ENCODE measurements at regions not wholly inside any gene's neighbourhood (a gene's known extent, or its start where the extent isn't known, plus 50 kb on each side); places are given as distances from the start of the nearest gene placed in this dataset.

DNA sequence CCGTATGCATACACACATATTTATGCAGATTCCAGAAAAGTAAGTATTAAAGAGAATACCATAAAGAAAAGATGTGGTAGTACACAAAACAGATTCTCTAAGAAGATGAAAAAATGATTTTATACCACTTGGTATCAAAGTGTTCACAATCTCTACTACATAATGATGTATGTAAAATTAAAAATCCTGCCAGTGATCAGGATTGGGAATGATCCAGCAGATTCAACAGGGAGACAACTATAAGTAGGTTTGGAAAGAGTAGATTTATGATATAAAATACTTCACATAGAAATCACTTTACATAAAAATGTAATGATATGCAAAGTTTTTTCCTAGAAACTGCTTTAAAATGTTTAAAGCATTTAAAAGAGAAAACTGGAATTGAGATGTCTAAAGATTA, 447.0 kb downstream of the CNTNAP4 start:
- no peak for DNase-seq (ENCODE audit: low read depth)

DNA sequence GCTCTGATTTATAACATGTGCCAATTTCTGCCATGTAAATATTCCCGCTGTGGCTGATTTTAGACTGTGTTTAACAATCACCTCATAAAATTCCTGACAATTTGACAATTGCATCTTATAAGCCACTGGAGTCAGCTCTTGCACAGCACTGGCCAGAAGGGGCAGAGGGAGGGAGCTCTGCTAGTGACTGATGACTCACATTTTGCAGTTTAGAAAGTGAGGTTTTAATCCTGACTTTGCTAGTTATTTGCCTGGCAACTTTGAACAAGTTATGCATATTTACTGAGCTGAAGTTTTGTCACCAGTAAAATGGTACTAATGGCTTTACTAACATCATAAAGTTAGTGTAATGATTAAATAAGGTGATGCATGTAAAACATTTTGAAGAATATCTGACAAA, 452.3 kb downstream of the CNTNAP4 start:
- peak; percentile 4 for DNase-seq (ENCODE audit: low read depth)

DNA sequence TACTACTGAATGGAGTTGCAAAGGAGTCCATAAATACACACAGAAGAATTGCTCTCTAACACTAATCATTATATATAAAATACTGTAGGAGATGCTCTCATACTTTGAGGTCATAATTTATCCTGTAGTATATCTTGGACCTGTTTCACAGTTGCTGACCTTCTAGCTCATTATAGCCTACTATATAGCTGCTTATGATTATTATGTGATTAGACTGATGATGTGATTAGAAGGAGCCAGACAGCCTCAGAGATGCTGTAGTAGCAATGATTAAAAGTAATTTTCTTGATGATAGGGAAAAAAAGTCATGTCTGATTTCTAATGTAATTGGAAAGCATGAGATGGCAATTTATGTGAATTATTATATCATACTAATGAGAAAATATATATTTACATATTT, 455.7 kb downstream of the CNTNAP4 start:
- no peak for DNase-seq (ENCODE audit: low read depth)

DNA sequence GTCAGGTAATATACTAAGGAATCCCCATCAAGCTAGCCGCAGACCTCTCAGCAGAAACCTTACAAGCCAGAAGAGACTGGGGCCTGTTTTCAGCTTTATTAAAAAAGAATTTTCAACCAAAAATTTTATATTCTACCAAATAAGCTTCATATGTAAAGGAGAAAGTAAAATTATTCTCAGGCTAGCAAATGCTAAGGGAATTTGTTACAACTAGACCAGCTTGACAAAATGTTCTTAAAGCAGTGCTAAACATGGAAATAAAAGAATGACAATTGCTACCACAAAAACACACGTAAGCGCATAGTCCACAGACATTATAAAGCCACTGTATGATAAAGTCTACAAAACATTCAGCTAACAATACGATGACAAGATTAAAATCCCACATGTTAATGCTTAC, 449.4 kb upstream of the MON1B start:
- DNase-seq (ENCODE audit: low read depth), result no peak

DNA sequence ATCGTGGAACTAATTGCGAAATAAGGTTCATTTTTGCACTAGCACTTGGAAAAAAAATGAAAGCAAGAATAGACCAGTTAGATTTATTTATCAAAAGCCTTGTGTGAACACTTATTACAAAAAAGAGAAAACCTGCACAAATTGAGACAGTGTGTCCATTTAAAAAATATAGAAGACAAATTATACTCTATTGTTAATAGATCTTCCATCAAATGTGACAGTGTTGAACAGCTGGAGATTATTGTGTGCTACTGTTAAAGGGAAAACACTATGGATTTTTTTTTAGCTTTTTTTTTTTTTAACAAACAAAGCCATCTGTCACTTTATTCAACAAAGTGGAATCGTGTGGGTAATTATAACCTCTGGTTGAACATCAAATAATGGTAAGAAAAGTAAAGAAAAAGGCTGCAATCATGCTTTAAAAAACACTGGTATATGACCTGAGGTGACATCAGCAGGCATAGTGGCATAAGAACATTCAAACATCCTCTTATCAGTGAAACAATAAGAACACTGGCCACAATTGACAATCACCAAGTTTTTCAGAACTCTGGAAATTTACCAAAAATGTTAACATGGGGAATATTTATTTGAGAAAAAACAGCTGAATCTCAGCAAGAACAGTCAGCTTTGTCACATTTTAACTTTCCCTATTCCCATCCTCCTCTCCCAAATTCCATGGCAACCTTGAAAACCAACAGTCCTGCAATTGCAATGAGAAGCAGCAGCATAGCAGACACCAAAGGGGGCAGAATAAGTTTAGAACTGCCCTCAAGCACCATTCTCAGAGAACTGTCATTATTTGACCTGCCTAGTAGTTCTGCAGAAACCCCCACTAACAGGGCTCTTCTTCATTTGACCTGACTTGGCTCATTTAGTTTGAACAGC, 442.3 kb upstream of the MON1B start:
- no peak for DNase-seq (ENCODE audit: low read depth)

DNA sequence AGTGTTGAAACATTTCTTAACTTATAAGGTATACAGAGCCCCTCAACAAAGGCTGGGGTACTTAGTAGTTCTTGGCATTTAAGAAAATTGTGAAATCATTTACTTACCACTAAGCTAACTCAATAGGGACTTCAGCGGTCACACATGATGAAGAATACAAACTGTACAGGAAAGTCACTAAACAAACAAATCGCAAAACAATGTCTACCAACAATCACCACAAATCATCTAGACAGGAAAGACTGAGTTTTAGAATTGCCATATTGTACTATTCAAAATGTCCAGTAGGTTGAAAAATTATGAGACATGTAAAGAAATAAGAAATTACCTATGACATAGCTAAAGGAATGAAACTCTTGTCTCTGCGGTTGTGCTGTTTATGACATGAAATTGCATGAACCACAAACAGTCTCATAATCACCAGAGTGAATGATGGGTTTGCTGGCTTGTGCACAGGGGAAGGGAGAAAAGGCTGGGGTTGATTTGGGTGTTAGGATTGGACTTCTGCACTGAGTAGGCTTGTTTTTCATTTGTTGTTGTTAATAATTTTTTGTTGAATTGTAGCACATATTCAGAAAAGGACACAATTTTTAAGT, 441.1 kb upstream of the MON1B start:
- DNase-seq (ENCODE audit: low read depth), result no peak

DNA sequence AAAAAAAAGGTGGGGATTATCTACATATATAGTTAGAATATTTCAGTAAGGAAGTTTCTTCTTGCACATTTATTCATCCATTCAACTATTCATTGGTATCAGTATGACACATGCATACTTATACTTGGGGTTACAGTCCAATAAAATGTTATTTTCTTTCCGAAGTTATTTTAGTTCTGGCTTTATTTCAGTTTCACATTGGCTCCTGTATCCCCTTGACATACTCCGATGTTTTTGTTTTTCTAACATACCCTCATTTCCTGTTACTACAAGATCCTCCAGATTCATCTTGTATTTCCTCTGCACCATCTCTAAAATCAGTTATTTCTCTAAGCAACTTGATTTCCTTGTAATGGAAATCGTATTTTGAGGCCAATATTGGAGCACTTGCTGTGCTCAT, 435.5 kb upstream of the MON1B start:
- no peak for DNase-seq (ENCODE audit: low read depth)

DNA sequence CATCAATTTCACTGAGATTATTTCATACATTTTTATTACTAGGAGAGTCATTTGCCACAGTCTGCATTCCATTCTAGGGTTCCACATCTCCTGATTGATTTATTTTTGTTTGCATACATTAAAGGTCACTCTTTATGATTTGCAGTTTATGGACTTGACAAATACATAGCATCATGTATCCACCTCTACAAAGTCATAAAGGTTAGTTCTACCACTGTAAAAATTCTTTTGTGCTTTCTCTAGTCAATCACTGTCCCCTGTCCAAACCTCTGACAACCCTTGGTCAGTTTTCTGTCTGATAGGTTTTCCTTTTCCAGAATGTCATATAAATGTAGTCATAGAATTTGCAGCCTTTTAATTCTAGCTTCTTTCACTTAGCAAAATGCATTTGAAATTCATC, 434.6 kb upstream of the MON1B start:
- no peak for DNase-seq (ENCODE audit: low read depth)

DNA sequence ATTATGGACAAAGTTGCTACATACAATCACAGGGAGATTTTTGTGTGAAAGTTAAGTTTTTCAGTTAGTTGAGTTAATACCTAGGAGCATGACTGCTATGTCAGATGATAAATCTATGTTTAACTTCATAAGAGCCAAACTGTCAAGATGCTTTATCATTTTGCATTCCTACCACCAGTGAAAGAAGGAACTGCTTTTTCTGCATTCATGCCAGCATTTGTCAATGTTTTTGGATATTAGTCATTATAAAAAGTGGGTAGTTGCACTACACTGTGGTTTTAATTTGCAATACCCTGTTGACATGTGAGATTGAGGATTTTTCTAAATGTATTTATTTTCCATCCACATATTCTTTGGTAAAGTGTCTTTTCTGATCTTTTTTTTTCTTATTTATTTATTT, 434.0 kb upstream of the MON1B start:
- DNase-seq (ENCODE audit: low read depth), result no peak

DNA sequence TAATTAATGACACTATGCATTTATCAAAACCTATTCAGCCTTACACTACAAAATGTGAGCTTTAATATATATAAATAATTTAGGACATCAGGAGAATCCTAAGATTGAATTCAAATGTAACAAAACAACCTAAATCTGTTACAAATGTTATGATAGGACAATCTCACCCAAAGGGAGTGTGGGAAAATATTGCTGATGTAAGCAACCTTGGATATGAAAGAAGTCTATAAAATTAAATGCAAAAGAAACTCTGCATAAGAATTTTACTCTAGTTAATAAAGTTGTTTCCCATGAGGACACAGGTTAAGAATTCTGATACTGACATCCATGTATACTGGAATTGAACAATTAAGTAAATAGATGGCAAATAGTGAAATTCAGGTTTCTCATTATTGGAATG, 424.5 kb upstream of the MON1B start:
- DNase-seq (ENCODE audit: low read depth), result no peak

DNA sequence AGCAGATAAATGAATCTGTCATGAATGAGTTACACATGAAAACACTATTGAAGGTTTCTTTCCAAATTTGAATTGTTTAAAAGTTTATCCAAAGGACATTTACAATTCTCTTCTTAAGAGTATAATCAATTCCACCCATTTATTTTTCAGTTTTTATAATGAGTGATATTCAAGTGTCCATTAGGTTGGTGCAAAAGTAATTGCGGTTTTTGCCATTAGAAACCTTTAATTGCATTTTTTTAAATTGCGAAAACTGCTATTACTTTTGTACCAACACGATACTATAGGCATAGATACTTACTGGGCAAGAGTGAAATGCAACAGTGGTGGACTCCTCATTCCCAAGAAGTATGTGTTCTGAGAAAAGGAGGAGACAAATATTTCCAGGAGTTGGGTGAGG, 422.7 kb upstream of the MON1B start:
- DNase-seq (ENCODE audit: low read depth), result no peak

DNA sequence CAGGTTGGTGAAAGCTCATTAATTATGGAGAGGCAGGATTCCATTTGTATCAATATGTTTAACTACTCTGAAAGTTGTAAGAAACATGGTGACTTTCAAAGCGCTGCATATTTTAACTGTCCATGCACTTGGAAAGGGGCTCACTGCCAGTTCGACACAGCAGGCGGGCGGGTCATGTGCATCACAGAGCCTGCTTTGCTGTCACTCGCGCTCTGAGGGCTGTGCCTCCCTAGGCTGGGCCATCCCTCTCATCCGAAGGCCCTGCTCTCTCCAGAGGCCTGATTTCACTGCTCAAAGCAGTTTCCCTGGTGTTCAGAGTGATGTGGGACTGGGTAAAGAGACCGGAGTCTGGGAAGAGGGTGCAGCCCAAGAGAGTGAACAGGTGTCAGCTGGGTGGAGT, 422.0 kb upstream of the MON1B start:
- no peak for DNase-seq (ENCODE audit: low read depth)

DNA sequence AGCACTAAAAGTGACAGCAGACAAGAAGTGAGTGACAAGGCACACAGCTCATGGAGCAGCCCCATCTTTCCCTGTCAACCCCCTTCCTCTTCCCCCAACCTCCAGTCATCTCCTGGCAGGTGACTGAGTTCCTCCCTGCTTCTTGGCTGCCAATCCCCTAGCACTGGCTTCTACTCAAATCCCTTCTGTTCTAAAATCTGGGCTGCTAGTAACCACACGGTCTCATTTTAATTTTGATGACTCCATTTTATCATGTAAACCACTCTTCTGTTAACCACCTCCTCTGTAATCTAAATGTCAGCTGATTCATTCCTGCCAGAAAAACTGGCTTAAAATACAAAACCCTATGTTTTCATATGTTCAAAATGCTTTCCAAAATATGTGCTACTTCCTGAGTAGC, 419.8 kb upstream of the MON1B start:
- DNase-seq (ENCODE audit: low read depth), result no peak

DNA sequence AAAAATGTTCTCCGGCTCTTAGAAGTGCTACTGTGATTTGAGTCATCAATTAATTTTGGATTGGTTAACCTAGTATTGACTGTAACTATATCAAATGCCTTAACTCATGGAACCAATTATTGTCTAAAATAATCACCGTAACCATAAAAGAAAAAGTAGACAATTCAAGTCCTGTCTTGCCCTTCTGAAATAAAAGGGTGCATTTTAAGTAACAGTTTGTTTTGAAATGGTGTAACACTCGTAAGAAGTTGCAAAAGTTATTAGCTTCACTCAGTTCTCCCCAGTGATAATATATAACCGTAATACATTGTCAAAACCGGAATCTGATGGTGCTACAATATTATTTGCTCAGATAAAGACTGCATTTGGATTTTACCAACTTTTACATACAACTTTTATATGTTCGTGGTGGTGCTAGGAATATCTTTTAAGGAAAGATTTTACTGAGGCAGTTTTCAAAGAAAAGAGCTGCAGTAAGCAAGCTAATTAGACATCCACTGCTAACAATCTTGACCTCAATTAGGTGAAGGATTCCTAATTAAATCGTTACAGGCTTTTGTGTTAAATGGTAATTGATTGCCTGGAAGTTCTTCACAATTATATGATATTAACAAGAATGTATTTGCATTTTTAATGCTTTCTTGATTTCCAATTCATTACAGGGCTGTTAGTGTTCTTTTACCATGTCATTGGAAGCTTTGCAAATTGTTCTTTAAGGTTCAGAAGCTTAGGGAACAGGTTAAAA, 413.1 kb upstream of the MON1B start:
- no peak for DNase-seq (ENCODE audit: low read depth)

DNA sequence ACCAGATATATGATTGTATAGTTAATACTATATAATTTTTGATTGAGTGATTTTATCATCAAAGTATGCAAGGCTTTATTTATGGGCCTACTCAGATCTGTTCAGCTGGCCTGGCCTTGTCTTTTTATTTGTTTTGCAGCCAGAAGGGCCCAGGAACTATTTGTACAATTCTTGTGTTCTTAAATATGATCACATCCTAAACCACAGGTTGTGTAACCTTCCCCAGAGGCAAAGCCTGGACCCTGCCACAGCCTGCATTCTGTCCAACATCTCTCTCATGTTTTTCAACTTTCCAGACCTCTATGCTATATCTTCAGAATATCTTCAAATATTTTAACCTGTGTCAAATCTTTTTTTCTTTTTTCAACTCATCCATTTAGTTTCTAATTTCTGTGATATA, 410.4 kb upstream of the MON1B start:
- no peak for DNase-seq (ENCODE audit: low read depth)

DNA sequence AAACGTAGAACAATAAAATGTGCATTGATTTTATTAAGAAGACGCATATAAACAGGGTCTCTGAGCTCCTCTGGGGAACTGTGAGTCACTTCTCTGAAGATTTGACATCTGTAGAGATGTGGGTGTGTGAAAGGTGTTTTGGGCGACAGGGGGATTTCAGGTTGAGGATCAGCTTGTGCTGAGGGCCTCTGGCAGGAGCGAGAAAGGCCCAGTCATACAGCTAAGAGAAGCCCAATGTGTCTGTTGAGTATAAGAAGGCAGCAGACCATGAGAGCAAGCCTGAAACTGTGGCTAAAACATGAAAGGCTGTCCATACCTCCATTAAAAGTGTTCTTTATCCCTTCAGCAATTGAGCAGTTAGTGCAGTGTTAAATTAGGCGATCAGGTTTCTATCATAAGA, 406.5 kb upstream of the MON1B start:
- DNase-seq (ENCODE audit: low read depth), result no peak

DNA sequence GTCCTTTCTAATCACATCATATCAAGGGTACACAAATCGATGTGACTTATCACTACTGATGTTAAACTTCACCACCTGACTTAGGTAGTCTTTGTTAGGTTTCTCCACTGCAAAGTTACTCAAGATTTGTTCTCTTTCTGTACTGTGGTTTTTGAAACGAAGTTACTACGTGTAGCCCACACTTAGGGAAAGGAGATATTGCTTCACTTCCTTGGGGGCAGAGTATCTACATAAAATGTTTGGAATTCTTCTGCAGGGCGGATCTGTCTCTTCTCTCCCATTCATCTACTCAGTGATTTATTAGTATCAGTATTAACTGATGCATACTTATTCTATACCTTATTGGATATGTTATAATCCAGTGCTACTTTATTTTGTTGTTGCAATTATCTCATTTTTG, 403.6 kb upstream of the MON1B start:
- DNase-seq (ENCODE audit: low read depth), result no peak

DNA sequence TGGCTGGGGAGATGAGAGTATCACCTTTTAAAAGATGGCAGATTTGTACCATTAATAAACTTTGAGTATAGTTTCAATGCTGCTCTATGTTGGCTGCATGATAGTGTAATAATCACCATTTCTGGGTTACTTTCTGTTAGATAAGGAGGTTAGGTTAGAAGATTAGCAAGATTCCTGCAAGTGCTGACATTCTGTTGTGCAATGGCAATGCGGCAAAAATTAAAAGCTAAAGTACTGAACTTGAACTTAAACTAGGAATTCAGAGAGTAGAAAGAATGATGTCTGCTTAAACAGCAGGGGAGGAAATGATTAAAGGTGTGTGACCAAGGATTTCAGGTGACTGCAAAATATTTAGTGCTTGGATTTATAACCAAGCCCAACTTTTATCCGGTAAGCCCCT, 399.8 kb upstream of the MON1B start:
- no peak for DNase-seq (ENCODE audit: low read depth)

DNA sequence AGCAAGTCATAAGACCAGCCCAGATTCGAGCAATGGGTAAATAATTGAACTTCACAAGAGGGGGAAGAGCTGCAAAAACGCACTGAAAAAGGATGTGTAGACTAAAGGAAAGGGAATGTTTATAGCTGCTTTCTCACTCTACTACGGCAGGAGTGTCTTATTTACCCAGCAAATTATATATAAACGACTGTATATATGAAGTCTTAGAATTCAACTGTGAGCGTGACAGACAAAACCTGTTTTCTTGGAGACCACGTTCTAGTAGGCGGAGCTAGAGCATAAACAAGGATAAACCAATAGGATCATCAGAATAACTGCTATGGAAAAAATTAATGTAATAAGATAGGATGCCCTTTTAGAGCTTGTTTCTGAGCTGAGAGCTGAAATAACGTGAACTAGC, 394.6 kb upstream of the MON1B start:
- no peak for DNase-seq (ENCODE audit: low read depth)

DNA sequence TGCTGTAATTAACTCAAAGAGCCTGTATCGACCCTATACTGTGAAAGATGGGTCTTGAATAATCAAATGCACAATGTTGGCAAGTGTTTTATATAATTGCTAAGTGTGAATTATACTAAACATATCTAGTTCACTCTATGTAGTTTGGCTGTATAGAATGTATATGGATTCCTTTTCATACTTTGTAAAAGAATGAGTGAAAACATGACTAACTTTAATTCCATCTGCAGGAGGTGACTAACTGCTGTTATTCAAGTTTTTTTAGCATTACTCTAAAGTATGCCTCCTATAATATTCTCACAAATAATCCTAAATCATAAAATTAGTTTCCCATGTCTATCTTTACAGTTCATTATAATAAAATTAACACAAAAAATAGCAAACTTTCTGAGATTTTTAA, 394.0 kb upstream of the MON1B start:
- no peak for DNase-seq (ENCODE audit: low read depth)

DNA sequence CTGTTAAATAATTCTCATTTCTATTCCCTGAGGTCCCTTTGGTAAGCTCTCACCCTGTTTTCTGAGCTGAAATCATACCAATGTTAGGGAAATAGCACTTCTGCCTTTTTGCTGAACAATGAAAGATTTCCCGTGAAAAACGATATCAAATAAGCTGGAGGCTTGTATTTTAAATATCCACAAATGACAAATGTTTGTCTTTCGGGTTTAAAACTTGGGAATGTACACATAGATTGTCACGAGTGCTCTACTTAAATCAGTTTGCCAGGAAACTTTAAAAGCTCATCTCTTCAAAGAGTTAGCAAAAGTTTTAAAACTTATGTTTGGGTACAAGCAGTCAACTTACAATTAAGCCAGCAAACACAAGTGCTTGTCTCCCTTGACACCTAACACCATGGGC, 393.5 kb upstream of the MON1B start:
- no peak for DNase-seq (ENCODE audit: low read depth)

DNA sequence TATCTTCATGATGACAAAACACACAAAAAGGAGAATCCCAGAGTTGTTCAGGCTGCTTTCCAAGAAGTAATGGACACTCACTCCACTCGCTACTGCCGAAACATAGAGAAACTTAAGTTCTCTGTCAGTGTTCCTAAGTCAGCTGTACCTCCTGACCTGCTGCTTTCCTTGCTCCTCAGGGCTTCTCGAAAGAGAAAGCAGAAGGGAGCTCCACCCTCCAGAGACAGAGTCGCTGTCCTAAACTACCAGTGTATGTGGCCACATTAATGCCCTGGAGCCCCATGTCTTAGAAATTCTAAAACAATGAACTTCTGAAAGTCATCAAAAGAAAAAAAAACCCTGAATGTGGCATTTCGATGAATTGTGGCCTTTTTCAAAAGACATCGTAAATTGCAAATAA, 390.8 kb upstream of the MON1B start:
- DNase-seq (ENCODE audit: low read depth), result no peak

DNA sequence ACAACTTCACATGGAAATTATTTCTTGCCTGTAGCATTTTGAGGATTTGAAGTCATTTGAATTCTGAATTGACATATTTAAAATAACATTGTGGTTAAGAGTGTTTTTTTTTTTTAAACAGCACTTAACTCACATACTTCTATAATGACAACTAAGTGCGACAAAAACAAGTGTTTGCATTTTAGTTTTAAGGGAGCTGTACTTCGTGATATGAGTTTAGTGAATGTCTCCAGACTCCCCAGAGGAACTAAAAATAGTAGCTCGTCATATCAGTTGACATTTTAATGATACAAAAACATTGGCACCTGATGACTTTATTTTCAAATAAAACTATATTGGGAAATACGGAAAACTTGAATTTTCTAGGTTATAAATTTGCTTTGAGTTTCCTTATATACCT, 389.6 kb upstream of the MON1B start:
- no peak for DNase-seq (ENCODE audit: low read depth)
